ENCODE measurements at regions not wholly inside any gene's neighbourhood (a gene's known extent, or its start where the extent isn't known, plus 50 kb on each side); places are given as distances from the start of the nearest gene placed in this dataset.
"Not testable (repeated sequence)": the region's sequence is repeated elsewhere in the genome, so short reads cannot be mapped to it uniquely, and the experiment has no call there.

GRCh38 chr12:76653342-76653741, 93.8 kb upstream of the OSBPL8 start:
- DNase-seq (ENCODE audit: low read depth in 2 of 3, low spot score in 1 of 3), result no peak

- DNase-seq (ENCODE audit: low read depth in 2 of 3, low spot score in 1 of 3), result no peak
Observed at GRCh38 chr12:76664731-76665130, 99.2 kb upstream of the ZDHHC17 start.

GRCh38 chr12:76666290-76666835, 97.6 kb upstream of the ZDHHC17 start:
- no peak for DNase-seq (ENCODE audit: low read depth in 2 of 3, low spot score in 1 of 3)

- DNase-seq (ENCODE audit: low read depth in 2 of 3, low spot score in 1 of 3), result no peak
Observed at GRCh38 chr12:76669981-76670380, 93.9 kb upstream of the ZDHHC17 start.

- no peak for DNase-seq (ENCODE audit: low read depth in 2 of 3, low spot score in 1 of 3)
Observed at GRCh38 chr12:76670776-76671175, 93.1 kb upstream of the ZDHHC17 start.

- no peak for DNase-seq (ENCODE audit: low read depth in 2 of 3, low spot score in 1 of 3)
Observed at GRCh38 chr12:76674669-76675315, 89.1 kb upstream of the ZDHHC17 start.

- not testable (repeated sequence) for DNase-seq (ENCODE audit: low read depth in 2 of 3, low spot score in 1 of 3)
Observed at GRCh38 chr12:76676261-76676660, 87.7 kb upstream of the ZDHHC17 start.

- no peak for DNase-seq (ENCODE audit: low read depth in 2 of 3, low spot score in 1 of 3)
Observed at GRCh38 chr12:76678992-76679391, 84.9 kb upstream of the ZDHHC17 start.

- no peak for DNase-seq (ENCODE audit: low read depth in 2 of 3, low spot score in 1 of 3)
Observed at GRCh38 chr12:76679778-76680177, 84.1 kb upstream of the ZDHHC17 start.

- no peak for DNase-seq (ENCODE audit: low read depth in 2 of 3, low spot score in 1 of 3)
Observed at GRCh38 chr12:76680940-76681339, 83.0 kb upstream of the ZDHHC17 start.

- no peak for DNase-seq (ENCODE audit: low read depth in 2 of 3, low spot score in 1 of 3)
Observed at GRCh38 chr12:76685246-76685678, 78.7 kb upstream of the ZDHHC17 start.

- no peak for DNase-seq (ENCODE audit: low read depth in 2 of 3, low spot score in 1 of 3)
Observed at GRCh38 chr12:76687981-76688380, 75.9 kb upstream of the ZDHHC17 start.

- DNase-seq (ENCODE audit: low read depth in 2 of 3, low spot score in 1 of 3), result no peak
Observed at GRCh38 chr12:76688631-76689030, 75.3 kb upstream of the ZDHHC17 start.

- no peak for DNase-seq (ENCODE audit: low read depth in 2 of 3, low spot score in 1 of 3)
Observed at GRCh38 chr12:76690921-76691700, 72.8 kb upstream of the ZDHHC17 start.

- no peak for DNase-seq (ENCODE audit: low read depth in 2 of 3, low spot score in 1 of 3)
Observed at GRCh38 chr12:76692846-76693245, 71.1 kb upstream of the ZDHHC17 start.

GRCh38 chr12:76694369-76694768, 69.5 kb upstream of the ZDHHC17 start:
- DNase-seq (ENCODE audit: low read depth in 2 of 3, low spot score in 1 of 3), result no peak

GRCh38 chr12:76696186-76696585, 67.7 kb upstream of the ZDHHC17 start:
- DNase-seq (ENCODE audit: low read depth in 2 of 3, low spot score in 1 of 3), result no peak

GRCh38 chr12:76697849-76698248, 66.1 kb upstream of the ZDHHC17 start:
- no peak for DNase-seq (ENCODE audit: low read depth in 2 of 3, low spot score in 1 of 3)

GRCh38 chr12:76698316-76698715, 65.6 kb upstream of the ZDHHC17 start:
- no peak for DNase-seq (ENCODE audit: low read depth in 2 of 3, low spot score in 1 of 3)

GRCh38 chr12:76698966-76699365, 64.9 kb upstream of the ZDHHC17 start:
- DNase-seq (ENCODE audit: low read depth in 2 of 3, low spot score in 1 of 3), result no peak

- no peak for DNase-seq (ENCODE audit: low read depth in 2 of 3, low spot score in 1 of 3)
Observed at GRCh38 chr12:76701690-76702089, 62.2 kb upstream of the ZDHHC17 start.

GRCh38 chr12:76702946-76703345, 61.0 kb upstream of the ZDHHC17 start:
- DNase-seq (ENCODE audit: low read depth in 2 of 3, low spot score in 1 of 3), result no peak

All from stimulated activated CD4-positive, alpha-beta T cell treated with anti-CD3 and anti-CD28 coated beads, Interleukin-12 subunit alpha, Interleukin-12 subunit beta, amount 100 ng/mL, for 48 hours (primary cell).